Progenitor cell of endocrine pancreas (in vitro differentiated cells): ENCODE measurements at regions not wholly inside any gene's neighbourhood (a gene's known extent, or its start where the extent isn't known, plus 50 kb on each side); places are given as distances from the start of the nearest gene placed in this dataset.

Experiments
- DNase-seq: peaks from one replicate; pipeline ENCODE4 v3.0.0; 2021; ENCODE audit warnings: low spot score; ENCODE audit not compliant: unreplicated experiment
- H3K27ac Mint-ChIP-seq: 2 replicates; pipeline ENCODE4 v1.8.0; 2021; ENCODE audit warnings: mild to moderate bottlenecking, moderate library complexity, mixed read lengths
- H3K27me3 Mint-ChIP-seq: 2 replicates; pipeline ENCODE4 v1.8.0; 2021; ENCODE audit warnings: mixed read lengths
- H3K36me3 Mint-ChIP-seq: 2 replicates; pipeline ENCODE4 v1.8.0; 2022; ENCODE audit warnings: mixed read lengths; ENCODE audit not compliant: insufficient read depth
- H3K4me1 Mint-ChIP-seq: 2 replicates; pipeline ENCODE4 v1.8.0; 2021; ENCODE audit warnings: low read depth, mixed read lengths
- H3K4me3 Mint-ChIP-seq: 2 replicates; pipeline ENCODE4 v1.8.0; 2021; ENCODE audit warnings: low read depth, mild to moderate bottlenecking, moderate library complexity, mixed read lengths
- H3K9me3 Mint-ChIP-seq: 2 replicates; pipeline ENCODE4 v1.8.0; 2021; ENCODE audit warnings: low read depth, mixed read lengths
- TF ChIP-seq, protein P1 (sequence below): fragments of 200-600 bp; sonication (generic); IDR thresholded peaks from one replicate; pipeline ENCODE4 v1.5.0; 2021; ENCODE audit warnings: antibody characterized with exemption, mild to moderate bottlenecking; ENCODE audit not compliant: unreplicated experiment

DNA sequence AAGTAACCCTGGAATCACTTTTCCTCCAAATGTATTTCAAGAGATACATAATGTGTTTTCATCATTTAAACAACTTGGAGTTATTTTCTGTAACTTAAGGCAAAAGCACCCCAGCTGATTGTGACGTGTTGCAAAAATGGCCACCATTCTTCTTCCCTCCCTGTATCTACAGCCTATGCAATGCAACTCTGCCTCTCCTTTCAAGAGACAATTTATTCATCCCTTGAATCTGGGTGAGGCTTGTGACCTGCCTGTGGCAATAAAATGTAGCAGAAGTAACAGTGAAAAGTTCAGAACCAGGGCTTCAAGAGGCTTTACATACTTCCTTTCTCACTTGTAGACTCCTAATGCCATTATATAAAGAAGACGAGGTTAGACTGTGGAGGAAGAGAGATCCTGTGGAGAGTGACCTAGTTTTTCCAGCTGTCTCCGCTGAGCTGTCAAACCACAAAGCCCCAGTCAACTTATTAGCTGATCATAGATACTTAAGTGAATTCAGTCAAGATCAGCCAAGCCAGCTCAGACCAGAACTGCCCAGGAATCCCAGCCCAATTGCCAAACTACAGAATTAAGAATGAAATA is 81.0 kb upstream of the KLF3 start:
- peaks cover 5% of the 10 kb centered on the region for H3K4me1 Mint-ChIP-seq
- no peaks in the 10 kb centered on the region for H3K36me3 Mint-ChIP-seq
- TF ChIP-seq, protein P1, sequence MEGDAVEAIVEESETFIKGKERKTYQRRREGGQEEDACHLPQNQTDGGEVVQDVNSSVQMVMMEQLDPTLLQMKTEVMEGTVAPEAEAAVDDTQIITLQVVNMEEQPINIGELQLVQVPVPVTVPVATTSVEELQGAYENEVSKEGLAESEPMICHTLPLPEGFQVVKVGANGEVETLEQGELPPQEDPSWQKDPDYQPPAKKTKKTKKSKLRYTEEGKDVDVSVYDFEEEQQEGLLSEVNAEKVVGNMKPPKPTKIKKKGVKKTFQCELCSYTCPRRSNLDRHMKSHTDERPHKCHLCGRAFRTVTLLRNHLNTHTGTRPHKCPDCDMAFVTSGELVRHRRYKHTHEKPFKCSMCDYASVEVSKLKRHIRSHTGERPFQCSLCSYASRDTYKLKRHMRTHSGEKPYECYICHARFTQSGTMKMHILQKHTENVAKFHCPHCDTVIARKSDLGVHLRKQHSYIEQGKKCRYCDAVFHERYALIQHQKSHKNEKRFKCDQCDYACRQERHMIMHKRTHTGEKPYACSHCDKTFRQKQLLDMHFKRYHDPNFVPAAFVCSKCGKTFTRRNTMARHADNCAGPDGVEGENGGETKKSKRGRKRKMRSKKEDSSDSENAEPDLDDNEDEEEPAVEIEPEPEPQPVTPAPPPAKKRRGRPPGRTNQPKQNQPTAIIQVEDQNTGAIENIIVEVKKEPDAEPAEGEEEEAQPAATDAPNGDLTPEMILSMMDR = no peak
- H3K4me3 Mint-ChIP-seq = no peak overlapping the region
- no peak overlapping the region for H3K27ac Mint-ChIP-seq
- DNase-seq = no peak
- H3K9me3 Mint-ChIP-seq = peaks cover 5% of the 10 kb centered on the region
- H3K27me3 Mint-ChIP-seq = peaks cover 4% of the 10 kb centered on the region

DNA sequence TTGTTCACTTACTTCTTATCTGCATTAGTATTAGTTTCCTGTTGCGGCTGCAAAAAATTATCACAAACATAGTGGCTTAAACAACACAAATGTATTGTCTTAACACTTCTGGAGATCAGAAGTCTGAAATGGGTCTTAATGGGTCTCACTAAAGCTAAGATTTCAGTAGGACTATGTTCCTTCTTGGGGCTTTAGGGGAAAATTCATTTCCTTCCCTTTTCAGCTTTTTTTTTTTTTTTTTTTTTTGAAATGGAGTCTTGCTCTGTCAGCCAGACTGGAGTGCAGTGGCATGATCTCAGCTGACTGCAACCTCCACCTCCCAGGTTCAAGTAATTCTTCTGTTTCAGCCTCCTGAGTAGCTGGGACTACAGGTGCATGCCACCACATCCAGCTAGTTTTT is 78.1 kb upstream of the KLF3 start:
- H3K4me3 Mint-ChIP-seq = no peak overlapping the region
- TF ChIP-seq, protein P1 = no peak
- H3K36me3 Mint-ChIP-seq = no peaks in the 10 kb centered on the region
- no peaks in the 10 kb centered on the region for H3K9me3 Mint-ChIP-seq
- H3K27ac Mint-ChIP-seq = no peak overlapping the region
- peaks cover 4% of the 10 kb centered on the region for H3K27me3 Mint-ChIP-seq
- peaks cover 5% of the 10 kb centered on the region for H3K4me1 Mint-ChIP-seq
- no peak for DNase-seq

DNA sequence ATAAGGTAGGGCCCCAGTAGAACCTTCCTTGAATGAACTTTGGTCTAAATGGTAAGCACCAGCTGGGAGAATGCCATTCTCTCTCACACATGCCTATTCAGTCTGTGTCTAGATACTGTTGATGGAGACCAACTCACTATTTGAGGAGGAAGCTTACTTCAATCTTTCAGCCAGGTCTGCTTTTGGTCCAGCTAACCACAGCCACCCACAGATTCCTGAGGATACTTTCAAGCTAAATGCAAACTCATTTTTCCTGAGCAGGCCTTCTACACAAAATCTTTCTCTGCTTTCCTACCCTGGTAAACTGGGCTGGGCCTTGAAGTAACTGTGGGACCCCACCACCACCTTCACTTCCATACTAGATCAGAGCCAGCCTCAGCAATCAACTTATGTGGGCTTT is 76.9 kb upstream of the KLF3 start:
- Mint-ChIP-seq H3K4me1 (no peaks in the 10 kb centered on the region), H3K36me3 (no peaks in the 10 kb centered on the region)

DNA sequence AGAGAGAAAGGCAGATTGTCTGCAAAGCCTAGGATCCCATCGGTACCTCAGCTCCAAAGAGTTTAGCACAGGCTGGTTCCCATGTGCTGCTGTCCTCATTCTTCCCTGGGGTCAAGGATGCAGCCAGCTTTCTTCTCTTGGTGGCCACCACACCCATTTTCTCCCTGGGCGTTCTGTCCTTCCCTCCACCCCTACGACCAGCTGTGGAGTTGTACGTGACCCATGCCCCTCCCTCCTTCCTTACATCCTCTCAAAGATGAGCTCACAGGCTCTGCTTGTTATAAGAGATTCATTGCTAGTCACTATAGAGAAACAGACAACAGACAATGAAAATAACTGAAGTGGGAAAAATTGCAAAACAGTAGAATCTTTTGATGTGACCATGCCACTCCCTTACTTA is 74.0 kb upstream of the KLF3 start:
- H3K4me3 Mint-ChIP-seq = no peak overlapping the region
- TF ChIP-seq, protein P1 = no peak
- DNase-seq = no peak
- no peak overlapping the region for H3K27ac Mint-ChIP-seq
- H3K36me3 Mint-ChIP-seq = no peaks in the 10 kb centered on the region
- no peaks in the 10 kb centered on the region for H3K4me1 Mint-ChIP-seq
- peaks cover 4% of the 10 kb centered on the region for H3K27me3 Mint-ChIP-seq
- H3K9me3 Mint-ChIP-seq = no peaks in the 10 kb centered on the region

More for the DNA sequence above, 76.9 kb upstream of the KLF3 start:
- Mint-ChIP-seq H3K27ac (no peak overlapping the region), H3K27me3 (peaks cover 4% of the 10 kb centered on the region), H3K4me3 (no peak overlapping the region), H3K9me3 (no peaks in the 10 kb centered on the region)
- no peak for DNase-seq
- TF ChIP-seq, protein P1 = no peak

DNA sequence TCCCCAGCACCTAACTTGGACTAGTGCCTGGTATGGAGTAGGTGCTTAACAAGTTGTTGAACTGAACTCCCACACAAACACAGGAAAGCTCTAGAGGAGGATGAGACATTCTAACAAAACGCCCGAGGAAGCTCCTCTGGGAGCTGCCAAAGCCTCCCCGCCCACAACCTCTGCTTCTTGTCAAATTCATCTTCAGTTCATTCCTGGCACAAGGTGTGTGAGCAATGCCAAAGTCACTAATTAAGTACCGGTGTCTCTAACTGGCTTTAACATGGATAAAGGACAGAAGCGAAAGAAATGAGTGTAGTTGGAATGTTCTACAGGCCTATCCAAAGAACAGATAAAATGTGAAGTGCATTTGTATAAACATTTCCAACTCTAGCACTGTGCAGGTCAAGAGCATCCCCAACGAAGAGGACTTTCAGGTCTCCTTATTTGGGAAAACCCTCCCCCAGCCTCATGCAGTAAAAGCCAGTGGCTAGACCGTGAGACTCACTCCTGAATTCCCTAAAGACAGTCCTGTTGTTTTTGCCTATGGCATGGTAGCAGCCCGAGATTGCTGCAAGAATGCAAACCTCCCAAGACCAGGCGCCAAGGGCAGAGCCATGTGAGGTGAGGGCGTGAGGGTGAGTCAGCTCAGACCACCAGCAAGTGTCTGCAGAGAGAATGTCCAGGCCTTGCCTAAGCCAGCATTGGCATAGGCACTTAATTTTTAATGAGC is 72.2 kb upstream of the KLF3 start:
- Mint-ChIP-seq H3K36me3 (no peaks in the 10 kb centered on the region), H3K4me3 (no peak overlapping the region), H3K4me1 (no peaks in the 10 kb centered on the region), H3K27me3 (no peaks in the 10 kb centered on the region), H3K9me3 (no peaks in the 10 kb centered on the region), H3K27ac (no peak overlapping the region)
- DNase-seq = no peak
- TF ChIP-seq, protein P1 = no peak
